22Rv1 (cell line): ENCODE measurements at regions not wholly inside any gene's neighbourhood (a gene's known extent, or its start where the extent isn't known, plus 50 kb on each side); places are given as distances from the start of the nearest gene placed in this dataset.
"Not testable (repeated sequence)": the region's sequence is repeated elsewhere in the genome, so short reads cannot be mapped to it uniquely, and the experiment has no call there.

Experiments
- H3K27ac ChIP-seq: fragments of 450-650 bp; 2 replicates; pipeline ENCODE4 v1.5.1; 2017
- CTCF ChIP-seq: fragments of 450-650 bp; IDR thresholded peaks from 2 replicates; pipeline ENCODE4 v1.5.1; 2017; ENCODE audit warnings: mild to moderate bottlenecking
- ZFX ChIP-seq: fragments of 450-650 bp; IDR thresholded peaks from 2 replicates; pipeline ENCODE4 v1.6.1; 2017; ENCODE audit warnings: antibody characterized with exemption, borderline replicate concordance

DNA sequence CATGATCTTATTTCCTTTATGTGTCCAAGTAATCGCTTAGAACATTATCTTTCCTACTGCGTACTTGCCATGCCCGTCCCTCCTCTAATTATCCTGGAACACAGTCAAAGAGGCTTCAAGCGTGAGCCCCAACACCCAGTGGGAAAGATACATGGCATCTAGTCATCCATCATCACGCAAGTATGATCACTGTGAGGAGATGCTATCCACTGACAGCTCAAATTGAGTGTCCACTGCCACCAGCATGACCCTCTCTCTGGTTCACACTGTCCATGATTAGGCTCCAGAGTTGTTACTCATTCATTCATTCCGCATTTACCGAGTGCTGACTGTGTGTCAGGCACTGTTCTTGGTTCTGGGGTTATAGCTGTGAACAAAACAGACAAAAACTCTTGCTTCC, 124.6 kb downstream of the COPS8 start:
- no peak overlapping the region for H3K27ac ChIP-seq
- TF ChIP-seq ZFX (no peak), CTCF (no peak)

DNA sequence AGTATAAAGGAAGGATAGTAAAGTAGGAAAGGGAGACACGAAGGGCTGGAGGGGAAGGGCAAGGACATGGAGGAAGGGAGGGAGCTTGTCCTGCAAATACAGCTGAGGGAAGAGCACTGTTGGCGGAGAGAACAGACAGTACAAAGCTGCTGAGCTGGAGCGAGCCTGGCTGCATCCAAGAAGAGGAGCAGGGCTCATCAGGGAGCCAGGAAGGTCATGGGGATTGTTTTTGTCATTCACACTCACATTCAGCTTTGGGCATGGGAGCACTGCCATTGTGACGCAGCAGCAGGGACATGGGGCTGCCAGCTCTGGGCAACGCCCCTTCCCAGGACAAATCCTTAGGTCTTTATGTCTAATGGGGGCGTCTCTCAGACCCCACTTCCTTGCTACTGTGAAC, 125.1 kb downstream of the COPS8 start:
- TF ChIP-seq CTCF (no peak), ZFX (no peak)
- H3K27ac ChIP-seq = no peak overlapping the region

DNA sequence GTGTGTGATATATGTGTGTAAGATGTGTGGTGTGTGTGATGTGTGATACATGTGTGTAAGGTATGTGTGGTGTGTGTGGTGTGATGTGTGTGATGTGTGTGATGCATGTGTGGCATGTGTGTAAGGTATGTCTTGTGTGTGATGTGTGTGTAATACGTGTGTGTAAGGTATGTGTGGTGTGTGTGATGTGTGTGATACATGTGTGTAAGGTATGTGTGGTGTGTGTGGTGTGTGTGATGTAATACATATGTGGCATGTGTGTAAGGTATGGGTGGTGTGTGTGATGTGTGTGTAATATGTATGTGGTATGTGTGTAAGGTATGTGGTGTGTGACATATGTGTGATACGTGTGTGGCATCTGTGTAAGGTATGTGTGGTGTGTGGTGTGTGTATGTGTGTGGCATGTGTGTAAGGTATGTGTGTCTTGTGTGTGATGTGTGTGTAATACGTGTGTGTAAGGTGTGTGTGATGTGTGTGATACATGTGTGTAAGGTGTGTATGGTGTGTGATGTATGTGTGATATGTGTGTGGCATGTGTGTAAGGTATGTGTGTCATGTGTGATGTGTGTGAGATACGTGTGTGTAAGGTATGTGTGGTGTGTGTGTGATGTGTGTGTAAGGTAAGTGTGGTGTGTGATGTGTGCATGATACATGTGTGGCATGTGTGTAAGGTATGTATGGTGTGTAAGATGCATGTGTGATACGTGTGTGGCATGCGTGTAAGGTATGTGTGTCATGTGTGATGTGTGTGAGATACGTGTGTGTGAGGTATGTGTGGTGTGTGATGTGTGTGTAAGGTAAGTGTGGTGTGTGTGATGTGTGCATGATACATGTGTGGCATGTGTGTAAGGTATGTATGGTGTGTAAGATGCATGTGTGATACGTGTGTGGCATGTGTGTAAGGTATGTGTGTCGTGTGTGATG, 126.9 kb downstream of the COPS8 start:
- H3K27ac ChIP-seq = not testable (repeated sequence)

GRCh38 chr2:237213315-237214022, 127.8 kb downstream of the COPS8 start:
- H3K27ac ChIP-seq = no peak overlapping the region
- TF ChIP-seq ZFX = no peak
- TF ChIP-seq CTCF = no peak

DNA sequence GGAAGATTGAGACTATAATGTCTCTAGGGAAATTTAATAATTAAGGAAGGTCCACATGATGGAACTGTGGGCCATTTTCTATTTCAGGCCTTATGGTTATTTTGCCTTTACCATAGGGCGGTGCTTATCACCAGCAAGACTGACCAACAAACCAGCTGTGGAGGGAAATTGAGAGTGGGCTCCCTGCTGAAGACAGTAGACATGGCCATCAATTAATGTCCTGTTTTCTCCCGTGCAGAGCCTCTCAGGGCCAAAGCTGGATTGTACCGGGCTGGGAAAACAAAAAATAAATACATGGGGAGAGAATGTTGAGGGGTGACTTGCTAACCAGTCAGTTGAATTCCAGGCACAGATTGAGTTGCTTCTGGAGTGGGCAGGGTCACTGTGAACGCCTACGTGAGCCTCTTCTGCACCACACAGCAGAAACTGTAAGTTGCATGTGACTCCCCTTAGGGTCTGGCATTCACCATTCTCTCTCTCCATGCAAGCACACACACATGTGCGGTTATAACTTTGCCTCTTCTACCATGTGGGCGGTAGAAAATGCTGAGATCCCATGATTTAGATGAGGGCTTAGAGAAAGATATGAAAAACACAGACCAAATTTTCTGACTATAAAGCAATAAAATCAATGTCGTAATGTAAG, 128.5 kb downstream of the COPS8 start:
- no peak overlapping the region for H3K27ac ChIP-seq
- no peak for TF ChIP-seq CTCF
- no peak for TF ChIP-seq ZFX

DNA sequence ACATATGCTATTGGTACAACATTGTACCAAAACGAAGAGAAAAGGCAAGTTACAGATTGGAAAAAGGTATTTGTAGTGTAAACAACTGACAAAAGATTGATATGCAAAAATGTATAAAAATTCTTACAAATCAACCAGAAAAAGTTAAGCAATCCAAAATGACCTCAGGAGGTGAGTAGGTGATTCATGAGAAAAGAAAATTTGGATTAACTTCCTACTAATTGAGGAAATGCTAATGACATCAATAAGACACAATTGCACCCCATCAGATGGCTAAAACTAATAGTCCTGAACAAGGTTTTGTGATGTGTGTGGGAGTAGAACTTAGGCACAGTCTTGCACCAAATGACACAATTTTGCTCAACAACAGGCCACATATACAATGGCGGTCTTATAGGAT, 129.3 kb downstream of the COPS8 start:
- no peak for TF ChIP-seq CTCF
- TF ChIP-seq ZFX = no peak
- H3K27ac ChIP-seq = no peak overlapping the region

DNA sequence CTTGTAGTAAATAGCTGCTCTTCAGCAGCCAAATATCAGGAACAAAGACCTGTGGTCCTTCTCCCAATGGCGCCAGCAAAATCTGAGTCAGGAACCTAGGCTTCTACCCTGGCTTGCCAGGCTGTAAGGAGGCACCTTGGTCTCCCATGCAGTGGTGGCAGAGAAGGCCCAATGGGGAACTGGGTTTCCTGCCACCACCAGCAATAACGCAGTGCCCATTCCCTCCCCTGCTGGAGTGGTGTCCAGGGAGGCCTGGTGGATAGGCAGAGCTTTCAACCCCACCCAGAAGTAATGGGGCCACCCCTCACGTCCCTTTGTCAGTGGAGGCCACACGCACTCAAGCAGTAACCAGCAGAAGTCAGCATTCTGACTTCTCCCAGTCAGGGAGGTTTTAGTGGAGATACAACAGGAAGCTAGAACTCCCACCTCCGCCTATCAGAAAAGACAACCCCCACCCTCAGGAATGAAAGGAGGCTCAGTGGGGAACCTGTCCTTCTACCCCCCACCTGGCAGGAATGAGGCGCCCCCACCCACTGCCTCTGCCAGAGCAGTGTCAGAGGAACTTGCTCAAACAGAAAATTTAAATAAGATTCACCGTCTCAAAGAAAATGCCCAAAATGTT, 132.4 kb downstream of the COPS8 start:
- no peak for TF ChIP-seq ZFX
- no peak for TF ChIP-seq CTCF
- H3K27ac ChIP-seq = no peak overlapping the region
